Sigmoid colon (tissue), 6 donors: ENCODE measurements at regions not wholly inside any gene's neighbourhood (a gene's known extent, or its start where the extent isn't known, plus 50 kb on each side); places are given as distances from the start of the nearest gene placed in this dataset.

Experiments used
- DNase-seq: peaks from one replicate; pipeline ENCODE4 v3.0.0-alpha.2; 2019
- H3K27ac ChIP-seq, 4 donors: fragments of 200-600 bp; sonication (generic); one replicate each; pipeline ENCODE4 v1.5.1; 2016 to 2019; ENCODE audit warnings: mild to moderate bottlenecking in 1 of 4
- H3K27me3 ChIP-seq, 3 donors: fragments of 200-600 bp; sonication (generic); one replicate each; pipeline ENCODE4 v1.5.1; 2019; ENCODE audit warnings: mild to moderate bottlenecking in 1 of 3
- H3K36me3 ChIP-seq, 4 donors: fragments of 200-600 bp; sonication (generic); one replicate each; pipeline ENCODE4 v1.5.1; 2016 to 2019
- H3K4me1 ChIP-seq, 4 donors: fragments of 200-600 bp; sonication (generic); one replicate each; pipeline ENCODE4 v1.5.1; 2017 to 2019
- H3K4me3 ChIP-seq, 4 donors: fragments of 200-600 bp; sonication (generic); one replicate each; pipeline ENCODE4 v1.5.1; 2017 to 2019; ENCODE audit warnings: mild to moderate bottlenecking in 2 of 4, moderate library complexity in 1 of 4
- H3K9me3 ChIP-seq, 4 donors: fragments of 200-600 bp in 3 of 4; sonication (generic) in 3 of 4; one replicate each; pipeline versions ENCODE4 v1.5.1 to v1.6.1; 2013 to 2019
- CTCF ChIP-seq, 4 experiments: fragments of 450-650 bp in 3 of 4; fragments of 200-600 bp in 1 of 4; IDR thresholded peaks; one replicate each; pipeline ENCODE4 v1.5.1; 2016 to 2019; ENCODE audit warnings: antibody characterized with exemption in 4 of 4, mild to moderate bottlenecking in 3 of 4, moderate library complexity in 2 of 4
- EP300 ChIP-seq, 4 donors: sonication (generic); formaldehyde crosslinking; IDR thresholded peaks; one replicate each; pipeline ENCODE4 v1.6.1; 2017; ENCODE audit warnings: antibody characterized with exemption in 4 of 4
- POLR2A ChIP-seq, 2 donors: fragments of 450-650 bp; IDR thresholded peaks; one replicate each; pipeline ENCODE4 v1.6.1; 2016; ENCODE audit warnings: antibody characterized with exemption in 2 of 2, mild to moderate bottlenecking in 2 of 2, moderate library complexity in 2 of 2
- POLR2AphosphoS5 ChIP-seq, 4 donors: sonication (generic); formaldehyde crosslinking; IDR thresholded peaks; one replicate each; pipeline ENCODE4 v1.6.1; 2017; ENCODE audit warnings: antibody characterized with exemption in 4 of 4
- WGBS, 2 donors: extraction: QIAGEN DNeasy Blood & Tissue Kit; methylation state at CpG; one replicate each; pipeline ENCODE4 v1.1.7; 2013; 5-methylcytosine and 5-hydroxymethylcytosine counted together
- intact Hi-C: fragments of 100-400 bp; cut with DNase I; formaldehyde crosslinking; loops from one replicate; pipeline ENCODE4 v1.15.1; 2023
- donor health status: healthy with polysubstance abuse.
- donor health status: healthy.

DNA sequence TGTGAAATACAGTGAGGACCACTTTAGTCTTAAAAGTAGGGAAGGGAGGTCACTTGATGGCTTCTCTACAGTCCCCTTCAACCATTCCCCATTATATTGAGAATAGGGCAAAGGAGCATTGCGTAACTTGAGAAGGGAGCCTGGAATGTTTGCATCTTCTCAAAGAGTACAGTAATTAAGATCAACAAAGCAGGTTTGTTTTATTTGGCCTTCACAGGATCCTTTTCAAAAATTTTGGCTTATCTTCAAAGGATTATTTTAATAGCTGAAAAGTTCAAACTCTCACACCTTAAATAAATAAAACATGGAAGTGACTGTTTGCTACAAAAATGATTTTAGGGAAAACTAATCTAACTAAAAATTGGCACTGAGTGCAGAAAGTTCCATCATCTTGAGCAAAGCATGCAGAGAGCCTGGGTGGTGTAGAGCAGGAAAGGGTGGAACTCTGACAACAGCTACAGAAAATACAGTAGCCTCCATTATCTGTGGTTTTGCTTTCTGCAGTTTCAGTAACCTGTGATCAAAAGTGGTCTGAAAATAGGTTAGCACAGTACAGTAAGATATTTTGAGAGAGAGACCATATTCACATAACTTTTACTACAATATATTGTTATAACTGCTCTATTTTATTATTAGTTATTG lies 214.0 kb downstream of the MDFIC start:
- Histone ChIP-seq H3K4me3 (no peak overlapping the region), H3K27me3 (no peaks in the 10 kb centered on the region), H3K4me1 (peaks cover 0 to 9% (median 4%) of the 10 kb centered on the region in 4 donors), H3K36me3 (no peaks in the 10 kb centered on the region), H3K9me3 (no peaks in the 10 kb centered on the region), H3K27ac (no peak overlapping the region)
- DNase-seq: no peak
- WGBS, 2 donors: 18 to 70% methylated on average over 1 of the region's 1 CpG
- TF ChIP-seq EP300 (IDR thresholded peaks at IDR 0.05): no peak
- TF ChIP-seq POLR2AphosphoS5 (IDR thresholded peaks at IDR 0.05): no peak
- no peak for TF ChIP-seq CTCF (IDR thresholded peaks at IDR 0.05)
- no peak for TF ChIP-seq POLR2A (IDR thresholded peaks at IDR 0.05)
- intact Hi-C loops: no loop called here

DNA sequence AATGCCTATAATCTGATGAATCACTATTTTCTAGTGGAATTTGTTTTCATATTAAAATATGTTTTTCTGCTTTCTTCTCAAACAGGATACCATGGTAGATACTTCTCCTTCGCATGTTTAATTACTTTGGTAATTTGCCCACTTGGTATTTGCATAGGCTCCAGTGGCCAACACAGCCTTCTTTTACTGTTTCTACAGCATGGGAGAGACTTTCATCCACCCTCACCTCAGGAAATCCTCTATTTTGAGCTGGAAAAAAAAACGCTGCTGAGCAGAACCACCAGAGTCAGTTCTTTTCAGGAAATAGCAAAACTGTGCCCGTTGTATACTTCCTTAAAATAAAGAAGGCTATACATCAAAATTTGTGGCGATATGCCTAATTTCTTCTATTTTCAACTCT lies 213.3 kb downstream of the MDFIC start:
- no peak for TF ChIP-seq CTCF (IDR thresholded peaks at IDR 0.05)
- no peak for TF ChIP-seq EP300 (IDR thresholded peaks at IDR 0.05)
- no peak for TF ChIP-seq POLR2AphosphoS5 (IDR thresholded peaks at IDR 0.05)
- TF ChIP-seq POLR2A (IDR thresholded peaks at IDR 0.05): no peak
- intact Hi-C loops: no loop called here
- WGBS, 2 donors: 42 to 50% methylated on average over 4 of the region's 4 CpGs
- Histone ChIP-seq H3K4me3 (no peak overlapping the region), H3K4me1 (peaks cover 0 to 9% (median 4%) of the 10 kb centered on the region in 4 donors), H3K9me3 (no peaks in the 10 kb centered on the region), H3K27ac (no peak overlapping the region), H3K27me3 (no peaks in the 10 kb centered on the region), H3K36me3 (no peaks in the 10 kb centered on the region)
- no peak for DNase-seq

GRCh38 chr7:115133248-115133647 lies 211.4 kb downstream of the MDFIC start:
- DNase-seq: no peak
- H3K27ac ChIP-seq: no peak overlapping the region
- H3K27me3 ChIP-seq: no peaks in the 10 kb centered on the region
- H3K4me1 ChIP-seq: peaks cover 0 to 12% (median 9%) of the 10 kb centered on the region in 4 donors
- H3K9me3 ChIP-seq: no peaks in the 10 kb centered on the region
- no peak overlapping the region for H3K4me3 ChIP-seq
- H3K36me3 ChIP-seq: no peaks in the 10 kb centered on the region
- WGBS, 2 donors: 61 to 83% methylated on average over 5 of the region's 5 CpGs
- TF ChIP-seq POLR2A (IDR thresholded peaks at IDR 0.05): no peak
- no peak for TF ChIP-seq POLR2AphosphoS5 (IDR thresholded peaks at IDR 0.05)
- no peak for TF ChIP-seq EP300 (IDR thresholded peaks at IDR 0.05)
- TF ChIP-seq CTCF (IDR thresholded peaks at IDR 0.05): no peak
- intact Hi-C loops: no loop called here

GRCh38 chr7:115132096-115132495 lies 210.2 kb downstream of the MDFIC start:
- Histone ChIP-seq H3K4me3 (no peak overlapping the region), H3K27ac (no peak overlapping the region), H3K27me3 (no peaks in the 10 kb centered on the region), H3K9me3 (no peaks in the 10 kb centered on the region), H3K36me3 (no peaks in the 10 kb centered on the region), H3K4me1 (peaks cover 0 to 12% (median 9%) of the 10 kb centered on the region in 4 donors)
- no peak for TF ChIP-seq EP300 (IDR thresholded peaks at IDR 0.05)
- no peak for TF ChIP-seq POLR2AphosphoS5 (IDR thresholded peaks at IDR 0.05)
- no peak for TF ChIP-seq CTCF (IDR thresholded peaks at IDR 0.05)
- TF ChIP-seq POLR2A (IDR thresholded peaks at IDR 0.05): no peak
- intact Hi-C loops: no loop called here
- DNase-seq: no peak
- 83 to 92% methylated on average over 1 of the region's 1 CpG for WGBS, 2 donors

DNA sequence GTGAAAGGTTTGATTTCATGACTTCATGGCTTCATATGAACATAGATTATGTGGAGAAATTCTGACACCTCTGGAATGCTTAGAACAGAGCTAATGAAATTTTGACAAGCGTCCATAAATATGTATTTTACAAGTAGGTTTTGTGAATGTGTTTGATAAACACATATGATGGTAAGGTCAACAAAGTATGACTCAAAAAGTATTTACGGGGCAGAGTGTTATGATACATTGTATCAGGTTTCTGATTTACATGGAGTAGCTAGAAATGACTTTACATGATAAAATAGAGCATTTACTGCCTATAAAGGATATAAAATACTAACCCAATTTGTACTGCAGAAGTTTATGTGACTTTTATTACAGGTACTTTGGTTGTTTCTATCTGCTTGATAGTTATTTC lies 206.3 kb downstream of the MDFIC start:
- Histone ChIP-seq H3K36me3 (no peaks in the 10 kb centered on the region), H3K9me3 (no peaks in the 10 kb centered on the region), H3K4me3 (no peak overlapping the region), H3K27me3 (no peaks in the 10 kb centered on the region), H3K4me1 (peaks cover 0 to 13% (median 10%) of the 10 kb centered on the region in 4 donors), H3K27ac (peak overlapping the region in 1 of 4 donors; percentile 20)
- no peak for DNase-seq
- TF ChIP-seq CTCF (IDR thresholded peaks at IDR 0.05) (no peak), POLR2AphosphoS5 (IDR thresholded peaks at IDR 0.05) (peak in 1 of 4 donors; percentile 6)
- intact Hi-C loops: loop anchor here (5.0 kb wide), 1 partner anchor 206 kb away; the partner anchor contains the start of gene MDFIC
- 51 to 72% methylated on average over 2 of the region's 2 CpGs for WGBS, 2 donors
